PC-9 (cell line): ENCODE measurements at regions not wholly inside any gene's neighbourhood (a gene's known extent, or its start where the extent isn't known, plus 50 kb on each side); places are given as distances from the start of the nearest gene placed in this dataset.

ENCODE experiments used
- BruUV-seq: library from RNA; stranded (reverse); fragments of 400-500 nt; replicated peaks from 2 replicates; lab custom pipeline; 2021; lab: Mats Ljungman, UMichigan
- CTCF ChIA-PET: fragments of 300-600 bp; sonication (Branson Sonifier 250); formaldehyde crosslinking; loops from one replicate; lab custom pipeline; 2022; ENCODE audit warnings: antibody characterized with exemption; lab: Charles Lee
- POLR2A ChIA-PET: fragments of 300-600 bp; sonication (Branson Sonifier 250); formaldehyde crosslinking; loops from one replicate; lab custom pipeline; 2022; ENCODE audit warnings: antibody characterized with exemption; ENCODE audit not compliant: unreplicated experiment; lab: Charles Lee
- DNase-seq, 2 experiments: peaks; one replicate each; pipeline versions ENCODE4 v3.0.0 to v3.0.0-alpha.2; 2015 to 2022; ENCODE audit warnings: mixed read lengths in 1 of 2
- H2AFZ ChIP-seq: fragments of 200-600 bp; sonication (generic); 2 replicates; pipeline ENCODE4 v1.8.1; 2017; ENCODE audit warnings: antibody characterized with exemption
- H3F3A ChIP-seq: fragments of 200-600 bp; sonication (generic); 2 replicates; pipeline ENCODE4 v1.8.1; 2017; ENCODE audit warnings: antibody characterized with exemption, mild to moderate bottlenecking, low read depth; ENCODE audit not compliant: insufficient read depth
- H3K27ac ChIP-seq: fragments of 200-600 bp; sonication (generic); 2 replicates; pipeline ENCODE4 v1.6.1; 2016; ENCODE audit warnings: mixed run types
- H3K27me3 ChIP-seq: fragments of 200-600 bp; sonication (generic); 2 replicates; pipeline ENCODE4 v1.6.1; 2016; ENCODE audit warnings: low read depth, mixed run types; ENCODE audit not compliant: insufficient read depth
- H3K36me3 ChIP-seq: fragments of 200-600 bp; sonication (generic); 2 replicates; pipeline ENCODE4 v1.6.1; 2016; ENCODE audit warnings: low read depth, mixed run types
- H3K4me1 ChIP-seq: fragments of 200-600 bp; sonication (generic); replicated peaks from 2 replicates; pipeline ENCODE4 v1.6.1; 2016; ENCODE audit warnings: mixed run types; ENCODE audit not compliant: insufficient read depth
- H3K4me2 ChIP-seq: fragments of 200-600 bp; sonication (generic); 2 replicates; pipeline ENCODE4 v1.6.1; 2017; ENCODE audit warnings: mixed run types
- H3K4me3 ChIP-seq: fragments of 200-600 bp; sonication (generic); 2 replicates; pipeline ENCODE4 v1.6.1; 2016; ENCODE audit warnings: mixed run types
- H3K79me2 ChIP-seq: fragments of 200-600 bp; sonication (generic); 2 replicates; pipeline ENCODE4 v1.6.1; 2017; ENCODE audit warnings: low read depth, mixed run types
- H3K9me2 ChIP-seq: fragments of 200-600 bp; sonication (generic); 2 replicates; pipeline ENCODE4 v1.8.1; 2017; ENCODE audit warnings: mild to moderate bottlenecking; ENCODE audit not compliant: insufficient read depth
- H3K9me3 ChIP-seq: fragments of 200-600 bp; sonication (generic); 2 replicates; pipeline ENCODE4 v1.8.1; 2016; ENCODE audit warnings: low read depth; ENCODE audit not compliant: insufficient read depth
- H4K20me1 ChIP-seq: fragments of 200-600 bp; sonication (generic); 2 replicates; pipeline ENCODE4 v1.8.1; 2017; ENCODE audit not compliant: insufficient read depth
- EZH2 ChIP-seq: fragments of 200-600 bp; sonication (generic); IDR thresholded peaks from 2 replicates; pipeline ENCODE4 v1.8.0; 2017; ENCODE audit warnings: antibody characterized with exemption, low read depth
- intact Hi-C: fragments of 100-400 bp; cut with micrococcal nuclease; formaldehyde crosslinking; loops from one replicate; pipeline ENCODE4 v1.10.0; 2022; ENCODE audit not compliant: unreplicated experiment
- TF ChIP-seq, protein P1 (sequence below): fragments of 200-600 bp; sonication (generic); conservative IDR thresholded peaks from 2 replicates; pipeline ENCODE4 v1.6.1; 2017; ENCODE audit warnings: mixed run types, antibody characterized with exemption, mild to moderate bottlenecking, moderate library complexity

DNA sequence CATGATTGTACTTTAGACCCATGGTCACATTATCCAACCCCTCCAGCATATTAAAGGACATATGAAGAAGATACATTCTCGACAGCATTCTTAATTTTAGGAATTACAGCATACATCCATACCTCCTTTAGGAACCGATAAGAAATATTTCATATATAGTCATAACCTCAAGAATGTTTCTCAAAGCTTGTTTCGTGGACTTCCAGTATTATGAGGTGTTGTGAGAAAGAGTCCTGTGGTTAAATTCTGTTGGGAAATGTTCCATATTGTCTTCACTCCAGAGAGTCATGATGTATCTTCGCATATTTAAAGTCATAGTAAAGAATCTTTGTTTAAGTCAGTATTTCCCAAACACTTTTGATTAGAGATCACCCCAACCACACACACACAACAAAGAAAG, 321.0 kb upstream of the SNX7 start:
- H3K4me1 ChIP-seq, result no peaks in the 10 kb centered on the region
- no peaks in the 10 kb centered on the region for H3K9me2 ChIP-seq
- H3F3A ChIP-seq, result no peaks in the 10 kb centered on the region
- H3K9me3 ChIP-seq, result peaks cover 9% of the 10 kb centered on the region
- H3K27ac ChIP-seq, result no peak overlapping the region
- H3K4me2 ChIP-seq, result no peak overlapping the region
- TF ChIP-seq EZH2, result no peak
- TF ChIP-seq, protein P1, sequence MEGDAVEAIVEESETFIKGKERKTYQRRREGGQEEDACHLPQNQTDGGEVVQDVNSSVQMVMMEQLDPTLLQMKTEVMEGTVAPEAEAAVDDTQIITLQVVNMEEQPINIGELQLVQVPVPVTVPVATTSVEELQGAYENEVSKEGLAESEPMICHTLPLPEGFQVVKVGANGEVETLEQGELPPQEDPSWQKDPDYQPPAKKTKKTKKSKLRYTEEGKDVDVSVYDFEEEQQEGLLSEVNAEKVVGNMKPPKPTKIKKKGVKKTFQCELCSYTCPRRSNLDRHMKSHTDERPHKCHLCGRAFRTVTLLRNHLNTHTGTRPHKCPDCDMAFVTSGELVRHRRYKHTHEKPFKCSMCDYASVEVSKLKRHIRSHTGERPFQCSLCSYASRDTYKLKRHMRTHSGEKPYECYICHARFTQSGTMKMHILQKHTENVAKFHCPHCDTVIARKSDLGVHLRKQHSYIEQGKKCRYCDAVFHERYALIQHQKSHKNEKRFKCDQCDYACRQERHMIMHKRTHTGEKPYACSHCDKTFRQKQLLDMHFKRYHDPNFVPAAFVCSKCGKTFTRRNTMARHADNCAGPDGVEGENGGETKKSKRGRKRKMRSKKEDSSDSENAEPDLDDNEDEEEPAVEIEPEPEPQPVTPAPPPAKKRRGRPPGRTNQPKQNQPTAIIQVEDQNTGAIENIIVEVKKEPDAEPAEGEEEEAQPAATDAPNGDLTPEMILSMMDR, result no peak
- no peak overlapping the region for H3K4me3 ChIP-seq
- intact Hi-C loops, result no loop called here
- no peaks in the 10 kb centered on the region for H3K36me3 ChIP-seq
- no peaks in the 10 kb centered on the region for H4K20me1 ChIP-seq
- H2AFZ ChIP-seq, result no peak overlapping the region
- CTCF ChIA-PET, result no interaction called here
- no peaks in the 10 kb centered on the region for H3K27me3 ChIP-seq
- H3K79me2 ChIP-seq, result no peaks in the 10 kb centered on the region
- peak in 1 of 2 experiments; percentile 17 for DNase-seq
- BruUV-seq, result no TSS peak
- POLR2A ChIA-PET, result no interaction called here

DNA sequence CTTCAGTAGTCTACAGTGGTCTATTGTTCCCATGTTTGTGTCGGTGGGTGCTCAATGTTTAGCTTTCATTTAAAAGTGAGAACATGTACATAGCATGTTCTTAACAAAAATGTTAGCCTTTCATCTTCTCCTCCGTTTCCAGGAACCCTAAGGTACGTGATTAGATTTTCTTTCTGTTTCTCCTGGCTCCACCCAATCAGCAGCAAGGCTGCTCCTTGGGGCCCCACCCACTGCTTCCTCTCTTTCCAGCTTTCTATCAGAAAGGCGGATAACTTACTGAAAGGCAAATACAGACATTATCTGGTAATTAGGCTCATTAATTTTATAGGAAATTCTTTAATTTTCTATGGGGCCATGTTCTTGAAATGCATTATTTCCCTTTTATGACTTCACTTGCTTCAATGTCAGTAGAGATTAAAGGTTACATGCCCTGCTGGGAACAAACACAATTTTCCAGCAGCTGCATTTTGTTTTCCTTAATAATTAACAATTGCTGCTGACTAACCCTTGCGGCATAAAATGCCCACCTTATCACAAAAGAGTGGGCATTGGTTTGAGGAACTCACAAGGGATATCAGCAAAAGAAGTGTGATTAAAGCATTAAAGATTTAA, 324.9 kb upstream of the SNX7 start:
- Histone ChIP-seq H3F3A (no peaks in the 10 kb centered on the region), H3K27me3 (no peaks in the 10 kb centered on the region), H3K79me2 (no peaks in the 10 kb centered on the region), H2AFZ (no peak overlapping the region), H3K9me2 (no peaks in the 10 kb centered on the region), H3K9me3 (peaks cover 9% of the 10 kb centered on the region), H3K4me3 (no peak overlapping the region), H3K36me3 (no peaks in the 10 kb centered on the region), H3K4me1 (no peaks in the 10 kb centered on the region), H3K4me2 (no peak overlapping the region), H4K20me1 (no peaks in the 10 kb centered on the region), H3K27ac (no peak overlapping the region)
- no TSS peak for BruUV-seq
- no peak for TF ChIP-seq EZH2
- TF ChIP-seq, protein P1, result no peak
- CTCF ChIA-PET, result interaction anchor here (0.6 kb wide), 1 partner anchor 8 kb away, joined by 3 read pairs; no protein-coding TSS in a partner anchor
- intact Hi-C loops, result no loop called here
- POLR2A ChIA-PET, result no interaction called here
- DNase-seq, result peak in 1 of 2 experiments; percentile 33

DNA sequence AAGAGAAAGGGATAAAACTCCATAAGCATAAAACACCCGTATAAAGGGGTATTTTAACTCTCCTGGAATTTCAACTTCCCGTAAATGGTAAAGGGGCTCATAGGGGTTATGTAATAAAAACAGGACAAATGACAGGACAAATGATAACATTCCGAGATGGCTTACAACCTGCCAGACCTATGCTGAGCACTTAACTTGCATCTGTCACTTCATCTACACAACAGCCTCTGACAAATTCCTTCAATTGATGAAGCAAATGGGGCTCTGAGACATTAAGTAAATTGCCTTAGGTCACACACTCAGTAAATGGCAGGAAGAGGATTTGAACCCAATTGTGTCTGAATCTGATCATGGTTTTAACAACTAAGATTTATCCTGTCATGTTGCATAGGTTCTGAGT, 327.6 kb upstream of the SNX7 start:
- intact Hi-C loops, result no loop called here
- ChIA-PET POLR2A (no interaction called here), CTCF (no interaction called here)
- no peaks in the 10 kb centered on the region for H4K20me1 ChIP-seq
- no peak overlapping the region for H3K4me3 ChIP-seq
- H3K9me2 ChIP-seq, result 0 out of 2 replicates have a peak, but pooled peaks cover under 1% of the 10 kb centered on the region
- no peak overlapping the region for H3K27ac ChIP-seq
- no TSS peak for BruUV-seq
- H3K9me3 ChIP-seq, result peaks cover 12% of the 10 kb centered on the region
- DNase-seq, result peak in 1 of 2 experiments; percentile 32
- no peaks in the 10 kb centered on the region for H3K79me2 ChIP-seq
- H2AFZ ChIP-seq, result no peak overlapping the region
- no peaks in the 10 kb centered on the region for H3F3A ChIP-seq
- TF ChIP-seq, protein P1, result no peak
- no peak for TF ChIP-seq EZH2
- no peaks in the 10 kb centered on the region for H3K27me3 ChIP-seq
- H3K36me3 ChIP-seq, result no peaks in the 10 kb centered on the region
- H3K4me1 ChIP-seq, result peaks cover 9% of the 10 kb centered on the region; the same call in 1 of the 2 replicates
- H3K4me2 ChIP-seq, result no peak overlapping the region
